GM12878 (cell line): ENCODE measurements at regions not wholly inside any gene's neighbourhood (a gene's known extent, or its start where the extent isn't known, plus 50 kb on each side); places are given as distances from the start of the nearest gene placed in this dataset.

Source experiments
- ATAC-seq: fragments of 200-7000 bp; cut with Tn5 transposase; 3 replicates; pipeline ENCODE4 v1.9.1; 2020; ENCODE audit warnings: mild to moderate bottlenecking, moderate library complexity
- BruUV-seq: library from RNA; stranded (reverse); fragments of 400-500 nt; replicated peaks from 2 replicates; lab custom pipeline; 2021; lab: Mats Ljungman, UMichigan
- CTCF ChIA-PET: fragments of 300-600 bp; sonication (Branson Sonifier 250); formaldehyde crosslinking; extraction: SDS; loops from one replicate; lab custom pipeline; 2021; ENCODE audit warnings: inconsistent platforms; lab: Yijun Ruan, JAX
- POLR2A ChIA-PET: fragments of 350-600 bp; formaldehyde crosslinking; extraction: SDS; loops from one replicate; lab custom pipeline; 2021; ENCODE audit warnings: inconsistent platforms; lab: Charles Lee
- RAD21 ChIA-PET: fragments of 300-600 bp; sonication (Branson Sonifier 250); formaldehyde crosslinking; loops from one replicate; lab custom pipeline; 2023; ENCODE audit warnings: antibody characterized with exemption; ENCODE audit not compliant: unreplicated experiment; lab: Charles Lee
- SMC1A ChIA-PET: fragments of 300-600 bp; sonication (Branson Sonifier 250); formaldehyde crosslinking; loops from one replicate; lab custom pipeline; 2023; ENCODE audit not compliant: unreplicated experiment, uncharacterized antibody; lab: Charles Lee
- DNase-seq: peaks from one replicate; pipeline ENCODE4 v3.0.0-alpha.2; 2011; ENCODE audit warnings: low read depth, low spot score
- FAIRE-seq: peaks from 3 replicates; lab custom pipeline; 2011; peaks lifted over from hg19 to GRCh38; lab: Jason Lieb, UNC
- H2AFZ ChIP-seq: 2 replicates; pipeline ENCODE4 v1.6.0; 2011; ENCODE audit warnings: low read depth, low read length, control low read depth; ENCODE audit not compliant: control insufficient read depth
- H3K27ac ChIP-seq: 2 replicates; pipeline ENCODE4 v1.5.1; 2011; ENCODE audit warnings: control low read depth; ENCODE audit not compliant: control insufficient read depth, insufficient read depth
- H3K27me3 ChIP-seq, 2 experiments: replicated peaks in 1 of 2; 2 replicates each; pipeline versions ENCODE4 v1.6.0 to v1.6.1; 2011; ENCODE audit warnings: low read length in 1 of 2; ENCODE audit not compliant: control insufficient read depth in 2 of 2, insufficient read depth in 2 of 2
- H3K36me3 ChIP-seq, 2 experiments: 2 replicates each; pipeline ENCODE4 v1.5.1; 2011; ENCODE audit warnings: low read length in 1 of 2; ENCODE audit not compliant: control insufficient read depth in 2 of 2, insufficient read depth in 2 of 2
- H3K4me1 ChIP-seq: 2 replicates; pipeline ENCODE4 v1.6.1; 2011; ENCODE audit warnings: mild to moderate bottlenecking, low read length, moderate library complexity, mixed read lengths; ENCODE audit not compliant: control insufficient read depth, insufficient read depth
- H3K4me2 ChIP-seq: 2 replicates; pipeline ENCODE4 v1.6.0; 2011; ENCODE audit warnings: control low read depth; ENCODE audit not compliant: control insufficient read depth, insufficient read depth
- H3K4me3 ChIP-seq: fragments of 200-600 bp; sonication (generic); 2 replicates; pipeline ENCODE4 v1.5.1; 2016
- H3K79me2 ChIP-seq: 2 replicates; pipeline ENCODE4 v1.6.0; 2011; ENCODE audit warnings: low read length; ENCODE audit not compliant: control insufficient read depth, insufficient read depth
- H3K9ac ChIP-seq: 2 replicates; pipeline ENCODE4 v1.8.0; 2011; ENCODE audit warnings: low read length, control low read depth, mixed read lengths; ENCODE audit not compliant: control insufficient read depth, insufficient read depth
- H3K9me3 ChIP-seq: replicated peaks from 3 replicates; pipeline ENCODE4 v1.5.1; 2011; ENCODE audit warnings: mild to moderate bottlenecking, low read length; ENCODE audit not compliant: control insufficient read depth, insufficient read depth
- H4K20me1 ChIP-seq: 2 replicates; pipeline ENCODE4 v1.6.0; 2011; ENCODE audit not compliant: control insufficient read depth, insufficient read depth
- BACH1 ChIP-seq: fragments of 450-650 bp; IDR thresholded peaks from 2 replicates; pipeline ENCODE4 v1.6.1; 2017; ENCODE audit warnings: mild to moderate bottlenecking, borderline replicate concordance
- CBX3 ChIP-seq: fragments of 200-600 bp; sonication (generic); IDR thresholded peaks from 2 replicates; pipeline ENCODE4 v1.6.1; 2016; ENCODE audit warnings: low read depth, borderline replicate concordance
- CEBPZ ChIP-seq: fragments of 150-350 bp; IDR thresholded peaks from 2 replicates; pipeline ENCODE4 v1.6.1; 2016; ENCODE audit warnings: low read depth, low read length
- HCFC1 ChIP-seq: fragments of 150-350 bp; IDR thresholded peaks from 2 replicates; pipeline ENCODE4 v1.6.1; 2014; ENCODE audit warnings: low read length
- IKZF1 ChIP-seq: fragments of 450-650 bp; conservative IDR thresholded peaks from 2 replicates; pipeline ENCODE4 v1.6.1; 2017; ENCODE audit warnings: antibody characterized with exemption, mild to moderate bottlenecking
- NFYB ChIP-seq: IDR thresholded peaks from 2 replicates; pipeline ENCODE4 v1.6.1; 2011; ENCODE audit warnings: low read depth, mild to moderate bottlenecking, low read length, improper control_type of control experiment, moderate library complexity; ENCODE audit not compliant: insufficient read depth
- PBX3 ChIP-seq: IDR thresholded peaks from 2 replicates; pipeline ENCODE4 v1.6.1; 2011; ENCODE audit warnings: mild to moderate bottlenecking, low read depth, low read length, moderate library complexity; ENCODE audit not compliant: insufficient replicate concordance
- POLR2AphosphoS2 ChIP-seq: IDR thresholded peaks from 2 replicates; pipeline ENCODE4 v1.6.1; 2011; ENCODE audit warnings: low read depth, mild to moderate bottlenecking, low read length, improper control_type of control experiment, moderate library complexity
- POLR2AphosphoS5 ChIP-seq: IDR thresholded peaks from 2 replicates; pipeline ENCODE4 v1.6.1; 2011; ENCODE audit warnings: mild to moderate bottlenecking, low read length, inconsistent platforms
- SMARCA5 ChIP-seq: fragments of 450-650 bp; IDR thresholded peaks from 2 replicates; pipeline ENCODE4 v1.6.1; 2017; ENCODE audit warnings: mild to moderate bottlenecking
- TBL1XR1 ChIP-seq: IDR thresholded peaks from 2 replicates; pipeline ENCODE4 v1.6.1; 2012; ENCODE audit warnings: low read depth, low read length, improper control_type of control experiment
- TCF3 ChIP-seq: IDR thresholded peaks from 2 replicates; pipeline ENCODE4 v1.6.1; 2012; ENCODE audit warnings: low read depth, mild to moderate bottlenecking, low read length, borderline replicate concordance; ENCODE audit not compliant: insufficient read depth
- YBX1 ChIP-seq: fragments of 450-650 bp; IDR thresholded peaks from 2 replicates; pipeline ENCODE4 v1.6.1; 2016; ENCODE audit warnings: antibody characterized with exemption
- YY1 ChIP-seq: IDR thresholded peaks from 2 replicates; pipeline ENCODE4 v1.6.1; 2011; ENCODE audit warnings: low read depth, mild to moderate bottlenecking, low read length
- ZBTB4 ChIP-seq: fragments of 450-650 bp; formaldehyde crosslinking; IDR thresholded peaks from 2 replicates; pipeline ENCODE4 v1.4.0; 2022; ENCODE audit warnings: mild to moderate bottlenecking, moderate library complexity
- ZNF207 ChIP-seq: fragments of 450-650 bp; IDR thresholded peaks from 2 replicates; pipeline ENCODE4 v1.6.1; 2014; ENCODE audit warnings: antibody characterized with exemption, mild to moderate bottlenecking, borderline replicate concordance
- ZSCAN29 ChIP-seq: fragments of 450-650 bp; IDR thresholded peaks from 2 replicates; pipeline ENCODE4 v1.6.1; 2017; ENCODE audit warnings: mild to moderate bottlenecking, moderate library complexity
- ZZZ3 ChIP-seq: IDR thresholded peaks from 2 replicates; pipeline ENCODE4 v1.6.1; 2011; ENCODE audit warnings: low read depth; ENCODE audit not compliant: control insufficient read depth, insufficient read length
- WGBS: methylation state at CpG from one replicate; pipeline ENCODE4 v1.1.6; 2016; ENCODE audit warnings: low lambda C conversion rate; ENCODE audit not compliant: insufficient replicate concordance, insufficient coverage; ENCODE audit errors: missing lambda C conversion rate; 5-methylcytosine and 5-hydroxymethylcytosine counted together
- in situ Hi-C: fragments of 300-500 bp; cut with MboI; formaldehyde crosslinking; loops from 9 replicates; pipeline ENCODE4 v1.14.3; 2018; ENCODE audit warnings: mixed read lengths
- intact Hi-C: fragments of 100-400 bp; cut with micrococcal nuclease; formaldehyde crosslinking; loops from one replicate; pipeline ENCODE4 v1.14.2; 2022; ENCODE audit not compliant: unreplicated experiment

- Histone ChIP-seq H3K9me3 (no peaks in the 10 kb centered on the region), H3K27me3 (no peaks in the 10 kb centered on the region), H3K27ac (no peak overlapping the region), H4K20me1 (no peaks in the 10 kb centered on the region), H2AFZ (no peak overlapping the region), H3K4me3 (no peak overlapping the region), H3K4me1 (no peaks in the 10 kb centered on the region), H3K4me2 (no peak overlapping the region), H3K79me2 (no peaks in the 10 kb centered on the region), H3K9ac (no peak overlapping the region), H3K36me3 (no peaks in the 10 kb centered on the region)
- no TSS peak for BruUV-seq
- ChIA-PET CTCF (interaction anchor here (0.9 kb wide), 1 partner anchor 9 kb away, joined by 3 read pairs; no protein-coding TSS in a partner anchor), RAD21 (no interaction called here), SMC1A (interaction anchor here (0.9 kb wide), 1 partner anchor 21 kb away, joined by 3 read pairs; no protein-coding TSS in a partner anchor), POLR2A (no interaction called here)
- TF ChIP-seq YBX1 (no peak), POLR2AphosphoS5 (no peak), CBX3 (no peak), SMARCA5 (no peak), CEBPZ (no peak), ZSCAN29 (no peak), POLR2AphosphoS2 (no peak), NFYB (no peak), ZNF207 (no peak), ZBTB4 (CRISPR knock-in tag) (no peak), IKZF1 (no peak), YY1 (no peak), TCF3 (no peak), PBX3 (no peak), ZZZ3 (no peak), BACH1 (no peak), TBL1XR1 (no peak), HCFC1 (no peak)
- FAIRE-seq (no peak), ATAC-seq (no peak), DNase-seq (no peak)
- in situ Hi-C loops = no loop called here
- WGBS = 31% methylated on average over 1 of the region's 1 CpG
- intact Hi-C loops = no loop called here
Measured at GRCh38 chr10:108797573-108797972, 1125.7 kb downstream of the XPNPEP1 start.
